GM23338 (cell line): ENCODE measurements at regions not wholly inside any gene's neighbourhood (a gene's known extent, or its start where the extent isn't known, plus 50 kb on each side); places are given as distances from the start of the nearest gene placed in this dataset.
A peak's percentile ranks its signal among the peaks of the same experiment; 100 is the strongest.
"Not testable (repeated sequence)": the region's sequence is repeated elsewhere in the genome, so short reads cannot be mapped to it uniquely, and the experiment has no call there.

Source experiments
- ATAC-seq: fragments of 200-7000 bp; cut with Tn5 transposase; 3 replicates; pipeline ENCODE4 v1.9.1; 2020
- DNase-seq: peaks from one replicate; pipeline ENCODE4 v3.0.0-alpha.2; 2015; ENCODE audit warnings: low spot score
- H2AFZ ChIP-seq: fragments of 200-600 bp; sonication (generic); 2 replicates; pipeline ENCODE4 v1.8.0; 2016; ENCODE audit warnings: antibody characterized with exemption, mild to moderate bottlenecking, moderate library complexity
- H3F3A ChIP-seq: fragments of 200-600 bp; sonication (generic); replicated peaks from 2 replicates; pipeline ENCODE4 v1.8.0; 2017; ENCODE audit warnings: antibody characterized with exemption, mixed run types, low read depth
- H3K27ac ChIP-seq: fragments of 200-600 bp; sonication (generic); 2 replicates; pipeline ENCODE4 v1.6.1; 2016; ENCODE audit warnings: low read depth
- H3K27me3 ChIP-seq: fragments of 200-600 bp; sonication (generic); 2 replicates; pipeline ENCODE4 v1.8.0; 2016; ENCODE audit warnings: mild to moderate bottlenecking, mixed run types, moderate library complexity; ENCODE audit not compliant: insufficient read depth
- H3K36me3 ChIP-seq: fragments of 200-600 bp; sonication (generic); 2 replicates; pipeline ENCODE4 v1.8.0; 2016; ENCODE audit warnings: mild to moderate bottlenecking; ENCODE audit not compliant: insufficient read depth
- H3K4me1 ChIP-seq: fragments of 200-600 bp; sonication (generic); 2 replicates; pipeline ENCODE4 v1.8.0; 2016; ENCODE audit warnings: mild to moderate bottlenecking, moderate library complexity; ENCODE audit not compliant: insufficient read depth
- H3K4me2 ChIP-seq: fragments of 200-600 bp; sonication (generic); 2 replicates; pipeline ENCODE4 v1.7.1; 2017; ENCODE audit warnings: mixed run types
- H3K4me3 ChIP-seq: fragments of 200-600 bp; sonication (generic); 2 replicates; pipeline ENCODE4 v1.6.1; 2016; ENCODE audit warnings: mixed run types
- H3K79me2 ChIP-seq: fragments of 200-600 bp; sonication (generic); replicated peaks from 2 replicates; pipeline ENCODE4 v1.8.0; 2017; ENCODE audit warnings: mild to moderate bottlenecking; ENCODE audit not compliant: insufficient read depth
- H3K9me2 ChIP-seq: fragments of 200-600 bp; sonication (generic); 2 replicates; pipeline ENCODE4 v1.8.0; 2017; ENCODE audit not compliant: insufficient read depth
- H4K20me1 ChIP-seq: fragments of 200-600 bp; sonication (generic); replicated peaks from 2 replicates; pipeline ENCODE4 v1.8.0; 2017; ENCODE audit warnings: mild to moderate bottlenecking; ENCODE audit not compliant: insufficient read depth
- H3K27ac Mint-ChIP-seq: 2 replicates; pipeline ENCODE4 v1.8.0; 2020; ENCODE audit warnings: inconsistent platforms, mild to moderate bottlenecking, moderate library complexity, mixed read lengths
- H3K27me3 Mint-ChIP-seq: 3 replicates; pipeline ENCODE4 v1.8.0; 2022; ENCODE audit warnings: low read depth, mild to moderate bottlenecking, moderate library complexity, mixed read lengths, inconsistent platforms; ENCODE audit not compliant: insufficient read depth, poor library complexity
- H3K36me3 Mint-ChIP-seq: 3 replicates; pipeline ENCODE4 v1.8.0; 2021; ENCODE audit warnings: low read depth, mild to moderate bottlenecking, inconsistent platforms, moderate library complexity, mixed read lengths
- H3K4me1 Mint-ChIP-seq: 3 replicates; pipeline ENCODE4 v1.8.0; 2020; ENCODE audit warnings: mild to moderate bottlenecking, inconsistent platforms, mixed read lengths
- H3K4me3 Mint-ChIP-seq: 3 replicates; pipeline ENCODE4 v1.8.0; 2021; ENCODE audit warnings: moderate library complexity, mild to moderate bottlenecking, inconsistent platforms, mixed read lengths
- H3K9me3 Mint-ChIP-seq: 3 replicates; pipeline ENCODE4 v1.8.0; 2020; ENCODE audit warnings: moderate library complexity, mild to moderate bottlenecking, inconsistent platforms, mixed read lengths
- CREB1 ChIP-seq: fragments of 250-450 bp; sonication (Bioruptor Pico); IDR thresholded peaks from 2 replicates; pipeline ENCODE4 v1.5.0; 2020; ENCODE audit warnings: low read depth, mild to moderate bottlenecking, moderate library complexity
- CTCF ChIP-seq, 2 experiments: fragments of 200-600 bp in 1 of 2; sonication (generic) in 1 of 2; conservative IDR thresholded peaks; 2 replicates each; pipeline versions ENCODE4 v1.5.1 to v1.6.1; 2016 to 2017; ENCODE audit warnings: antibody characterized with exemption in 2 of 2, low read depth in 2 of 2, mild to moderate bottlenecking in 2 of 2, moderate library complexity in 1 of 2
- EZH2 ChIP-seq: fragments of 200-600 bp; sonication (generic); IDR thresholded peaks from one replicate; pipeline ENCODE4 v1.8.0; 2017; ENCODE audit warnings: antibody characterized with exemption, mild to moderate bottlenecking, low read depth; ENCODE audit not compliant: unreplicated experiment
- EZH2phosphoT487 ChIP-seq: fragments of 200-600 bp; sonication (generic); IDR thresholded peaks from one replicate; pipeline ENCODE4 v1.8.1; 2018; ENCODE audit warnings: antibody characterized with exemption; ENCODE audit not compliant: unreplicated experiment
- JUNB ChIP-seq: IDR thresholded peaks from one replicate; pipeline ENCODE4 v1.6.1; 2016; ENCODE audit warnings: antibody characterized with exemption; ENCODE audit not compliant: unreplicated experiment
- NANOG ChIP-seq: IDR thresholded peaks from 2 replicates; pipeline ENCODE4 v1.6.1; 2016; ENCODE audit warnings: antibody characterized with exemption, borderline replicate concordance
- POLR2AphosphoS5 ChIP-seq: IDR thresholded peaks from 2 replicates; pipeline ENCODE4 v1.6.1; 2016; ENCODE audit warnings: antibody characterized with exemption, low read depth
- REST ChIP-seq: IDR thresholded peaks from one replicate; pipeline ENCODE4 v1.6.1; 2018; ENCODE audit warnings: antibody characterized with exemption; ENCODE audit not compliant: unreplicated experiment
- STAT1 ChIP-seq: IDR thresholded peaks from one replicate; pipeline ENCODE4 v1.6.1; 2016; ENCODE audit warnings: antibody characterized with exemption; ENCODE audit not compliant: unreplicated experiment
- ZNF114 ChIP-seq: fragments of 250-450 bp; sonication (Bioruptor Pico); IDR thresholded peaks from 2 replicates; pipeline ENCODE4 v1.5.0; 2020; ENCODE audit warnings: mild to moderate bottlenecking, moderate library complexity
- ZNF331 ChIP-seq: fragments of 250-450 bp; sonication (Bioruptor Pico); IDR thresholded peaks from 2 replicates; pipeline ENCODE4 v1.5.0; 2020; ENCODE audit warnings: low read depth, mild to moderate bottlenecking, moderate library complexity
- TF ChIP-seq, protein P1 (sequence below): IDR thresholded peaks from 2 replicates; pipeline ENCODE4 v1.6.1; 2016; ENCODE audit warnings: antibody characterized with exemption

- no peak overlapping the region for H3K4me3 Mint-ChIP-seq
- peak; percentile 45 for ATAC-seq
- Histone ChIP-seq H3K27me3 (no peaks in the 10 kb centered on the region), H3F3A (peaks cover 9% of the 10 kb centered on the region; the same call in 1 of the 2 replicates), H3K27ac (no peak overlapping the region; the same call in 1 of the 2 replicates), H3K4me1 (peaks cover 55% of the 10 kb centered on the region), H3K4me3 (no peak overlapping the region), H3K9me2 (no peaks in the 10 kb centered on the region), H2AFZ (no peak overlapping the region), H3K79me2 (peaks cover 100% of the 10 kb centered on the region), H3K36me3 (no peaks in the 10 kb centered on the region), H4K20me1 (no peaks in the 10 kb centered on the region; the same call in 1 of the 2 replicates), H3K4me2 (peak overlapping the region; percentile 49)
- peaks cover 43% of the 10 kb centered on the region for H3K4me1 Mint-ChIP-seq
- TF ChIP-seq ZNF331 (CRISPR knock-in tag) (no peak), POLR2AphosphoS5 (no peak), NANOG (no peak), STAT1 (no peak), ZNF114 (CRISPR knock-in tag) (no peak), CTCF (conservative IDR thresholded peaks at IDR 0.05; ENCODE audit: low read depth in 2 of 2) (no peak), EZH2 (no peak), EZH2phosphoT487 (no peak), JUNB (no peak), REST (no peak), CREB1 (CRISPR knock-in tag) (no peak)
- TF ChIP-seq, protein P1, sequence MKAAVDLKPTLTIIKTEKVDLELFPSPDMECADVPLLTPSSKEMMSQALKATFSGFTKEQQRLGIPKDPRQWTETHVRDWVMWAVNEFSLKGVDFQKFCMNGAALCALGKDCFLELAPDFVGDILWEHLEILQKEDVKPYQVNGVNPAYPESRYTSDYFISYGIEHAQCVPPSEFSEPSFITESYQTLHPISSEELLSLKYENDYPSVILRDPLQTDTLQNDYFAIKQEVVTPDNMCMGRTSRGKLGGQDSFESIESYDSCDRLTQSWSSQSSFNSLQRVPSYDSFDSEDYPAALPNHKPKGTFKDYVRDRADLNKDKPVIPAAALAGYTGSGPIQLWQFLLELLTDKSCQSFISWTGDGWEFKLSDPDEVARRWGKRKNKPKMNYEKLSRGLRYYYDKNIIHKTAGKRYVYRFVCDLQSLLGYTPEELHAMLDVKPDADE = no peak
- peak; percentile 30 for DNase-seq
- H3K36me3 Mint-ChIP-seq = peaks cover 3% of the 10 kb centered on the region; the same call in 1 of the 3 replicates
- H3K9me3 Mint-ChIP-seq = no peaks in the 10 kb centered on the region
- H3K27me3 Mint-ChIP-seq = peaks cover 2% of the 10 kb centered on the region
- H3K27ac Mint-ChIP-seq = no peak overlapping the region
Measured at GRCh38 chr14:89549381-89550125, 132.5 kb upstream of the FOXN3 start.

GRCh38 chr14:89547047-89547446 is 130.0 kb upstream of the FOXN3 start:
- not testable (repeated sequence) for H3K4me3 Mint-ChIP-seq, H3K27ac ChIP-seq, DNase-seq, H3K9me2 ChIP-seq, H3K27ac Mint-ChIP-seq, H3F3A ChIP-seq, H3K9me3 Mint-ChIP-seq, ATAC-seq, H3K27me3 Mint-ChIP-seq, H3K36me3 ChIP-seq, H3K27me3 ChIP-seq, H4K20me1 ChIP-seq, H2AFZ ChIP-seq, H3K4me3 ChIP-seq, H3K4me2 ChIP-seq, H3K36me3 Mint-ChIP-seq
- Histone ChIP-seq H3K4me1 (peaks cover 75% of the 10 kb centered on the region), H3K79me2 (peaks cover 100% of the 10 kb centered on the region)
- peaks cover 65% of the 10 kb centered on the region for H3K4me1 Mint-ChIP-seq
